ENCODE measurements at regions not wholly inside any gene's neighbourhood (a gene's known extent, or its start where the extent isn't known, plus 50 kb on each side); places are given as distances from the start of the nearest gene placed in this dataset.

DNA sequence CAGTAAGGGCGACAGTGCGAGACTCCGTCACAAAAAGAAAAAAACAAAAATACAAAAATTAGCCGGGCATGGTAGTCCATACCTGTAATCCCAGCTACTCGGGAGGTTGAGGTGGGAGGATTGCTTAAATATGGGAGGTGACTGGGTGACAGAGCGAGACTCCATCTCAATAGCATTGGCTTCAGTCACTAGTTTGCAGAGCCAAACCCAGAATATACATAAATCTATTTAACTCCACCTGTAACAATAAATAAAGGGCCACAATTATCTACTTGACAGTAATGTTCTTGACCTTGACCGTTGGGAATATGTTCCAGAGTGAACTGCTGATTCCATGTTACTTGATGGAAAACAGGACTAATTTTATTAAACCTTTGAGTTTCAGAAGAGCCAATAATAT lies 198.9 kb upstream of the MDGA2 start:
- no peak for DNase-seq (ENCODE audit: low read depth)

DNA sequence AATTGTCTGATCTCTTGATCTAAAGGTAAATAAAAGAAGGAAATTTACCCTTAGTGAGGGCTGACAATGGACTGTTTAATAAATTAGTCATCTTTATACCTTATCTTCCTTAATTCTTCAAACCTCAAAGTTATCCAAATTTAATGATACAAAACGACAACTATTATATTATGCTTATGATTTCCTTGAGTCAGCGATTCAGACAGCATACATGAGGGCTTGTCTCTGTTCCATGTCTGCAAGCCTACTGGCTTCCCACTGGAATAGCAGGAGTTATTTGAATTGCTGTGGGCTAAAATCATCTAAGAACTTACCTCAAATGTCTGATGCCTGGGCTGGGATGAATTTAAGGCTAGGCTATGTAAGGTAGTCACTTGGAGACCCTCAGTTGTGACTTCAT lies 197.2 kb upstream of the MDGA2 start:
- DNase-seq (ENCODE audit: low read depth), result no peak

DNA sequence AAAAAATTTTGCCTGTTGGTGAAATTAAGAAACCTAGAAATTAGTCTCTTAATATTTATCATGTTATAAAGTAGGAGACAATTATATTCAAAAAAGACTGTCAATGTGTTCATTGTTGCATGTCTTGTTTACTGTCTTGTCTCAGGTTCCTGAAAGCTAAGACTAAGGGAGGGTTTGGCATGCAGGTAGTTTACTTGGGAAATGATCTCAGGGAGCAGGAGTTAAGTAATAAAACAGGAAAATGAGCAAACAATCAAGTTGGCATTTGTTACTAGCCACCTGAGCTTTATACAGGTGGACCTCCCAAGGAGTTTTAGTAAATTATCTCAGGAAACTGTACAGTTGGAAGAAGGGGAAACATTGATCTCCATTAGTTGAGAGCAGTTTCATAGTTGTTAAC lies 188.0 kb upstream of the MDGA2 start:
- no peak for DNase-seq (ENCODE audit: low read depth)

DNA sequence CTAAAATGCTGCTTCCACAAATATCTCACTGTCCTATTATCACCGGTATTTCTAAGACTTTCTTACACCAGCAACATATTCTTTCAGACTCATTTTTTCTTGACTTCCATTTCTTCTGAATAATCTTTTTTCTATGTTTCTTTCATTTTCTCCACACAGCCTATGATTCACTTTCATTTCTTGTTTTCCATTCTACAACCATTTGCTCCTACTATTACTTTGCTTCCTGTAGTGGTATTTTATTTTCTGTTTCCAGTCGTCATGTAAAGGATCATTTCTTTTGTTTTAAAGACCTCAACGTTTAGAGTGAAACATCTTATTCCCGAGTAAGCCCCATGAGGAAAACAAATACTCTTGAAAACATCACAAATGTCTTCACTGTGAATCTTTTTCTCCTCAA lies 182.2 kb upstream of the MDGA2 start:
- no peak for DNase-seq (ENCODE audit: low read depth)

DNA sequence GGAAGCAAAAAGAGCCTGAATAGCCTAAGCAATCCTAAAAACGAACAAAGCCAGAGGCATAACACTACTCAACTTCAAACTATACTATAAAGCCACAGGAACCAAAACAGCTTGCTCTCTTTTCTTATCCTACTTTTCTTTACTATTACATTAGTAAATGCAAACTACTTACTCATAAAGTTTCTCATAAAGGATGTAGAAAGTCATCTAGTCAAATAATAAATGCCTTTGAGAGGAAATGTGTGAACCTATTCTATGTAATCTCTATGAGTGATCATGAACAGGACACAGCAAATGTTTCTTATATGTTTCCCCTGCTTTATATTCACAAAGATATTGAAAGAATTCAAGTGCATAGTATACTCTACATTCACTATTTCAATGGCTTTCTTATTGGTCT lies 176.9 kb upstream of the MDGA2 start:
- DNase-seq (ENCODE audit: low read depth), result no peak

DNA sequence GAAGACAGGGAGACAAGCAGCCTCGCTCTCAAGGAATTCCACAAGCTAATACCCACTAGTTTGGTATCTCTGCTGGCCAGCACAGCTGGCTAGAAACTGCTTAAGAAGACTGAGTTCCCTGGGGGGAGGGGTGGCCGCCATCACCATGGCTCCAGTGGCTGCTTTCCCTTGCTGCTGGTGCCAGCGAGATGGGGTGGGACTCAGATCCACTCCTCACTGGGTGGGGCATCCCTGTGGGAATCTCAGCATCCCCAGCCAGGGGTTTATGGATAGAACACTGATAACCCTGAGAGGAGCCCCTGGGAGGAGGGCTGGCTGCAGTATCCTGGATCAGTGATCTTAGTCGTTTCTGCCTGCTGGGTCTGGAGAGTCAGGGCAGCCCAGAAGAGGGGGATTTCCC lies 170.6 kb upstream of the MDGA2 start:
- DNase-seq (ENCODE audit: low read depth), result no peak

DNA sequence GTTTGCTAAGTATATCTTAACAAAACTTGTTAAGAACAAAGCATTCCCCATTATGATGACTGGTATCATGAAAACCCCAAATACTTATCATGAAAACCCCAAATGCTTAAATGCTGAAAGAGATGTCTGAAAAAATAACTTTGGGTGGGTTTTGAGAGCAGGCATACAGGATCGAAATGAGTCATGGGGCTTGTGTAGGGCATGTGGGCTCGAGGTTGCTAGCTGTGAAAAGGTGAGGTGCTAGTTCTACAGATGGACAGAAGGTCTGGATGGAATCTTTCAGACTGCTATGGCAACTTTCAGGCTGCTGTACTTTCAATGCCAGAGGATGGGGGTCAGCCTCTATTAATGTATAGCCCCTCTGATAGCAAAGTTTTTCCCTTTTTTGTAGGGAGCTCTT lies 167.8 kb upstream of the MDGA2 start:
- no peak for DNase-seq (ENCODE audit: low read depth)

DNA sequence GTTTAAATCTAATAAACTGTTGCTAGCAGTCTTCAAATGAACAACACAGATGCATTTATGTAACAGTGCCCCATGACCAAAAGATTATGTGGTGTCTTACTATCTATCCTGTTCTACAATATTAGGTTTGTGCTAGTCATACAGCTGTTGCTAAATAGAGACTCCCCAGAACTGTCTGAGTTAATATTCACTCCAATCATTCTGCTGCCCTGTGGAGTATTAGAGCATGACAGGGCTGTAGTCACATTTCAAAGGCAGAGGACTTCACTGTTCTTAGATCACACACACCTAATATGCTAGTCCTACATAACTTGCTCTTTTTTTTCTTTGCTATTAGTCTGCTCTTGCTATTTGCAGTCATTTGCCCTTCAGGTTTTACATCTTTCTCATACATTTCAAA lies 157.6 kb upstream of the MDGA2 start:
- no peak for DNase-seq (ENCODE audit: low read depth)

DNA sequence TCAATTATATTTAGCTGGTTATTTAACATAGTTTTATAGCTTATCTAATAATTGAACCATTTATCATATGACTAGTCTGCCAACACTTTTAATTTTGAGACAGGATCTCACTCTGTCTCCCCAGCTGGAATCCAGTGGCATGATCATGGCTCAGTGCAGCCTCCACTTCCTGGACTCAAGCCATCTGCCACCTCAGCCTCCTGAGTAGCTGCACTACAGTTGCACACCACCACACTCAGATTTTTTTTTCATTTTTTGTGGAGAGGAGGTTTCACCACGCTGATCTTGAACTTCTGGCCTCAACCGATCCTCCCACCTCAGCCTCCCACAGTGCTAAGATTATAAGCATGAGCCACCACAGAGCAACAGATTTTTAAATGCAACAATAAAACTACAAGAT lies 151.4 kb upstream of the MDGA2 start:
- no peak for DNase-seq (ENCODE audit: low read depth)

DNA sequence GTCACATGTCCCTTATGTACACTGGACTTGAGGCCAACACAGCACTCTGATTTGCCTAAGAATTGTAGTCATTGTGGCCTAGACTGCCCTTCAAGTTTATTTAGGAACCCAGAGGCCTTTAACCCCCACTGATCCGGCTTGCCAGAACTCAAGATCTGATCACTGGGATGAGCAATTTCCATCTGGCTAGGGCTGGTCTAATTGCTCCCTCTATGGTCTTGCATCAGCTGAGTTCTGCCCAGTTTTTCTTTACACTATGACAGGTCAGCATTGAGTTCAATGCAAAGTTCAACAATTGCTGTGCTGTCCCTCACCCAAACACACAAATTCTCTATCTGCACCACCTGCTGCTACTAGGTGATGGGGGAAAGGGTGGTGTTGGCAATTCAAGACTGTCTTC lies 146.9 kb upstream of the MDGA2 start:
- no peak for DNase-seq (ENCODE audit: low read depth)

DNA sequence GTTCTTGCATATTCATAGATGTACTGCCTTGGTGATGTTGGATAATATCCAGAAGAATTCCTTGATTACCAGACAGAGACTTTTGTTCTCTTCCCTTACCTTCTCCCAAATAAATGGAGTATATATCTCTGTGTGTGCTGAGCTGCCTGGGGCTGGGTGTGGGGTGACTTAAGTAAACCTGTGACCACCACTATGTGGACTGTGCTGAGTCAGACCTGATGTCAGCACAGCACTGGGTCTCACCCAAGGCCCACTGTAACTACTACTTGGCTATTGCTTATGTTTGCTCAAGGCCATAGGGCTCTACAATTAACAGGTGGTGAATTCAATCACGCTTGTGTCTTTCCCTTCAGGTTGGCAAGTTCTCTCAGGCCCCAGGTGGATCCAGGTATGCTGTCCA lies 145.7 kb upstream of the MDGA2 start:
- DNase-seq (ENCODE audit: low read depth), result no peak

DNA sequence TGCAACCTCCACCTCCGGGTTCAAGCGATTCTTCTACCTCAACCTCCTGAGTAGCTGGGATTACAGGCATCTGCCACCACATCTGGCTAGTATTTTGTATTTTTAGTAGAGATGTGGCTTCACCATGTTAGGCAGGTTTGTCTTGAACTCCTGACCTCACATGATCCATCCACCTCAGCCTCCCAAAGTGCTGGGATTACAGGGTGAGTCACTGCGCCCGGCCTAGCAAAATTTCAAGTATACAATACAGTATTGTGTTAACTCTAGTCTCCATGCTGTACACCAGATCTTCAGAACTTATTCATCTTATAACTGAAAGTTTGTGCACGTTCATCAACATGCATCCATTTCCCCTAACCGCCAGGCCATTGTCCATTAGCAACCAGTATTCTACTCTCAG lies 115.1 kb upstream of the MDGA2 start:
- no peak for DNase-seq (ENCODE audit: low read depth)

DNA sequence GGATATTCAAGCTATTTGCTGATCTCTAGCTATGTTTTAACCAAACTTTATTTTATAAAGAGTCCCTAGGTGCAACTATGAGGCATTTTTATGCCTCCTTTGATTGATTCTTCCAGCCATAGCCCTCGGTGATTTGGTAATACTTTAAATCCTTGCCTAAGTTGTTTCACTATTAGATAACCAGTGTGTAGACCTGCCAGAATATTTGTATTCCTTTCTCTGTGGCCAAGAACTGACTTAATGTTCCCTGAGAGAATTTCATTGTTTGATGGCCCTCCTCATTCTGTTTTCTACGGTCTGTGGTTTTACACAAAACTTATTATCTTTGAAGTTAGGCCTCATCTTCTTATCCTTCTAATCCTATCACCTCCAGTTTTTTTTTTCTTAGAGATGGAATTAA lies 109.7 kb upstream of the MDGA2 start:
- no peak for DNase-seq (ENCODE audit: low read depth)

DNA sequence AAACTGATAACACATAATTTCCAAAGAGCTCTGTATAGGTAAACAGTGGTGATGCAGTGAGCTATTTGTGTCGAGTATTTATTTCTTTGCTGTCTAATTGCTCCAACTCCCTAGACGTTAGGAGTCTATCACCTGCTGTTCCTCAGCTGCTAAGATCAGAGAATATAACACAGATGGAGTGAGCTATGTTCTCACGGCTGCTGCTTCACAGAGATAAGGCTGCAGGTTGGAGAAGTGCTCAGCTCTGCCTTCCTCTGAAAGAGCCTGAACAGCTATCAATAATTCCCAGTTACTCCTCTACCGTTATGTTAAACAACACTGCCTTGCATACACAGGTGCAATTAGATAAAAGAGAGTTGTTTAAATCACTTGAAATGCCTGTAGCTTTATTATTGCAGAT lies 103.2 kb upstream of the MDGA2 start:
- no peak for DNase-seq (ENCODE audit: low read depth)

DNA sequence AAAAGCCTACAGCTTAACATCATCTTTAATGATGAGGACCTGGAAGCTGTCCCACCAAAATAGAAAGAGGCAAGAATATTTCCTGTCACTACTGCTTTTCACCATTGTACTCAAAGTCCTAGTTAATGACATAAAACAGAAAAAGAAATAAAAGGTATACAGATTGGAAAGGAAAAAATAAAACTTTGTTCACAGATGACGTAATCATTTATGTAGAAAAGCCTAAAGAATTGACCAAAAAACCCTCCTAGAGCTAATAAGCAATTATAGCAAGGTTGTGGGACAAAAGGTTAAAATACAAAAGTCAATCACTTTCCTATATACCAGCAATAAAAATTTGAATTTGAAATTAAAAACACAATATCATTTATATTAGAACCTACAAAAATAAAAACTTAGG lies 97.2 kb upstream of the MDGA2 start:
- DNase-seq (ENCODE audit: low read depth), result no peak

DNA sequence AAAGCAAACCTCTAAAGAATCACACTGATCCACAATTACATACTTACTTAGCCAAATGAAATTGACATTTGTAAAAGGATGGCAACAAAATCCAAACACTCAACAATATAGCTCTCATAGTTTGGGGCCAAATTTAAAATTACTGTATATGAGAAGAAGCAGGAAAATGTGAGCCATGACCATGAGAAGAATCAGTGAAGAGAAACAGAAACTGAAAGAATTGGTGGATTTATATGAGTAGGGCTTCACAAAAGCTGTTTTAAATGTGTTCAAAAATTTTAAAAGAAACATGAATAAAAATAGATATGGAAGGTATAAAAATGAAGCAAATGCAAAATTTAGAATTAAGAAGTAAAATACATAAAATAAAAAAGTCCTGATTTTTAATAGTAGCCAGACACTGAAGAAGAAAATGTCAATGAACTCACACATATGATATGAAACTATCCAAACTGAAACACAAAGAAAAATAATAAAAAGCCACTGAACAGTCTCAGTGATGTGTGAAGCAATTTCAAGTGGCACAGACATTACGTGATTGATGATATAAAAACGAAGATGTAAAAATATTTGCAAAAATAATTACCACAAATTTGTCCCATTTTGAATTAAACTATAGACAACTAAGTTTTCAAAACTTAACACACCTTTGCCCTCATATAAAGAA lies 87.9 kb upstream of the MDGA2 start:
- DNase-seq (ENCODE audit: low read depth), result no peak

DNA sequence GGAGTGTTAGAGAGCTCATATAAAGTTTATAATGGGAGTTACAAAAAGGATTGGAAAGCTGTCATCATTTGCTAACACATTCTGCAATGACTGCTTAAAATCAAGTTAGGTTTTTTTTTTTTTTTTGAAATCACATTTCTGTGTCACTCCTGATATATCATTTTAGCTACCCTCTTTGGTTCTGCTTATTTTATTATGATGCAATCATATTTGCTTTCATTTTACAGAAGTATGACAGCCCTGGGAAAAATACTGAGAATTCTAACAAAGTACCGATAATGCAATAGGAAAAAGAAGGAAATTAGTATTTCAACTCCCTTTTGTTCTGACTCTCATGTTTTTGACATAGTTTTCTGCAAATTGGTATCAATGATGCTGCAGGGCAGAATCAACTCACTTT lies 71.6 kb upstream of the MDGA2 start:
- DNase-seq (ENCODE audit: low read depth), result no peak

DNA sequence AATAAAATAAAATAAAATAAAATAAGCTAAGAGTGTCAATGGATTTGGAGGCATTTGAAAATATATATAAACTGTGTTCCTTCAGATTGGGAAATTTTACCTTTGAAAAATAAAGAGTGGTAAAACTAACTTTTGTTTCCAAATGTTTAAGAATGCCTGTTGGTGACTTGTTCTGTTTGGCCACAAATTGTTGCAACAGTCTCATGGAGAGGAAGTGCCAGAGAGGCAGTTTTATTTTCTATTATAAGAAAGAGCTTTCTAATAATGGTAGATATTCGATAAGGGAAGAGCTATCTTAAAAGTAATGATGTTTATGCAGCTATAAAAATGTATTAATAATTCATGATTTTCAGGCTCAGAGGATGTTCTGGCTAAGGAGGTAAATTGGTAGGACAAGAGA lies 68.8 kb upstream of the MDGA2 start:
- no peak for DNase-seq (ENCODE audit: low read depth)

DNA sequence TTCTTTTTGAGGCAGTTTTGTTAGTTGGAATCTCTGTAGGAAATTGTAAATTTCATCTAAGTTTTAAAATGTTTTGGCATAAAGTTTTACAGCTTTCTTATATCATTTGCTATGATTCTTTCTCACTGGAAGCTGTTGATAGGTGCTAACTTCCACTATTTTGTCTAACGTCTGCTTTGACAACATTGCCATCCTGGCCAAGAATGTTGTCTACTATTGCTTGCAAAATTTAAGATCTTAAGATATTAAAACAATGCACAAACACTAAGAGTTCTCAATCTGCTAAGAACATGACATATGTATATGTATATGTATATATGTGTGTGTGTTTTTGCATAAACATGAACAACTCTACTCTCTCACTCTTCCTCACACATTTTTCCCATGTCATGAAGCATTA lies 64.1 kb upstream of the MDGA2 start:
- no peak for DNase-seq (ENCODE audit: low read depth)

DNA sequence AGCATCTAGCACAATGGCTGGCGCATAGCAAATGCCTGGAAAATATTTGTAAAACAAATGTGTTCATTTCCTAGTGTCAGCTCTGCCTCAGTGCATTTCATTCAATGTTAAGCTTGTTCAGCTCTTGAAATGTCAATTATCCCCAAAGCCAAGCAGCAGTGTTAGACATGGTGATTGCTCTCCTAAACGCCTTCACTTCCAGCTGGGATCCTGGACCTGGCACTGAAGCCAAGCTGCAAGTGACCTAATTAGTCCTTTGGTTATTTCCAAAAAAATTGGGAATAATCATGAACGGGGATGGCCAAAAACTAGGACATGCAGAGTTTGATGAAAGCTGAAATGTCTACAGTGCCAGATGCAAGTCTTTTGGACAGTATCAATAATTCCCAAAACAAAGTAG lies 54.9 kb upstream of the MDGA2 start:
- no peak for DNase-seq (ENCODE audit: low read depth)

All from RPMI7951 (cell line).